Prostate gland (tissue), 2 donors: ENCODE measurements at regions not wholly inside any gene's neighbourhood (a gene's known extent, or its start where the extent isn't known, plus 50 kb on each side); places are given as distances from the start of the nearest gene placed in this dataset.

Source experiments
- CTCF ChIP-seq, 4 experiments: fragments of 200-600 bp in 2 of 4; fragments of 450-650 bp in 2 of 4; sonication (generic) in 2 of 4; IDR thresholded peaks; 1 replicate in 3 of 4; 2 replicates in 1 of 4; pipeline ENCODE4 v1.5.1; 2016 to 2019; ENCODE audit warnings: antibody characterized with exemption in 4 of 4, mild to moderate bottlenecking in 2 of 4, moderate library complexity in 2 of 4
- POLR2A ChIP-seq: fragments of 450-650 bp; IDR thresholded peaks from one replicate; pipeline ENCODE4 v1.6.1; 2016; ENCODE audit warnings: antibody characterized with exemption, mild to moderate bottlenecking

DNA sequence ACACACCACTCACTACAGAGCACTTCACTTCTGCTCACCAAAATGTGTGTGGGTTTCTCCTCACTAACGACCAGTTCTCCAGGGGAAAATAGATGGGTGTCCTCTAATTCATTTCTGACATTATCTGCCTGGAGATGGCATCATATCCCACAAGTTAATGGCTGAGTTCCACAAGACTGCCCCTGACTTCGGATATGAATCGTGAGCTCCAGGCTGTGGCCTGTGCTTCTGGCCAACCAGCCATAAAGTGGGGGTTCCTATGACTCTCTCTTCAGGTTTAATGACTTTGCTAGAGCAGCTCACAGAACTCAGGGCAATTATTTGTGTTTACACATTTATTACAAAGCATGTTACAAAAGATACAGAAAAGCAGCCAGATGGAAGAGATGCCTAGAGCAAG, 113.0 kb upstream of the SYT13 start:
- TF ChIP-seq POLR2A, result no peak
- TF ChIP-seq CTCF (IDR thresholded peaks at IDR 0.05), result no peak
